ENCODE measurements at regions not wholly inside any gene's neighbourhood (a gene's known extent, or its start where the extent isn't known, plus 50 kb on each side); places are given as distances from the start of the nearest gene placed in this dataset.
"Not testable (repeated sequence)": the region's sequence is repeated elsewhere in the genome, so short reads cannot be mapped to it uniquely, and the experiment has no call there.

DNA sequence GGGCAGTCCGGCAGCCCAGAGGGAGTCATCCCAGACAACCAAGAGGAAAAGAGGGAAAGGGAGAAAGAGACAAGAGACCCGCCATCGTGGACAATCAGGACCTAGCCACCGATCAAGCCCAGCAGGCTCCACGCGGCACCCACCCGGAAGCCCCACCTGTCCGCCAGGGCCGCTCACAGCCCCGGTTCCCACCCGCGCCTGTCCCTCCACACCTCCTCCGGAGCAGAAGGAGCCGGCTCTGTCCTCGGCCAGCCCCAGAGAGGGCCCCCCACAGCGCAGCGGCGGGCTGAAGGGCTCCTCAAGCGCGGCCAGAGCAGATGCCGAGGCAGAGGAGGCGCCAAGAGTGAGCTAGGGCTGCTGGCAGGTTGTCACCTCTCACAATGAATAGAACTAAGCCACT, 784.7 kb upstream of the FBXO33 start:
- DNase-seq (ENCODE audit: extremely low read depth, low read depth) = no peak

DNA sequence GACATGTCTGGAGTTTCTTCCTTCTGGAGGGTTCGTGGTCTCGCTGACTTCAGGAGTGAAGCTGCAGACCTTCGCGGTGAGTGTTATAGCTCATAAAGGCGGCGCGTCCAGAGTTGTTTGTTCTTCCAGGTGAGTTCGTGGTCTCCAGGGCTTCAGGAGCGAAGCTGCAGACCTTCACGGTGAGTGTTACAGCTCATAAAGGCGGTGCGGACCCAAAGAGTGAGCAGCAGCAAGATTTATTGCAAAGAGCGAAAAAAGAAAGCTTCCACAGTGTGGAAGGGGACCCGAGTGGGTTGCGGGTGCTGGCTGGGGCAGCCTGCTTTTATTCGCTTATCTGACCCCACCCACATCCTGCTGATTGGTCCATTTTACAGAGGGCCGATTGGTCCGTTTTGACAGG, 784.2 kb upstream of the FBXO33 start:
- not testable (repeated sequence) for DNase-seq (ENCODE audit: extremely low read depth, low read depth)

DNA sequence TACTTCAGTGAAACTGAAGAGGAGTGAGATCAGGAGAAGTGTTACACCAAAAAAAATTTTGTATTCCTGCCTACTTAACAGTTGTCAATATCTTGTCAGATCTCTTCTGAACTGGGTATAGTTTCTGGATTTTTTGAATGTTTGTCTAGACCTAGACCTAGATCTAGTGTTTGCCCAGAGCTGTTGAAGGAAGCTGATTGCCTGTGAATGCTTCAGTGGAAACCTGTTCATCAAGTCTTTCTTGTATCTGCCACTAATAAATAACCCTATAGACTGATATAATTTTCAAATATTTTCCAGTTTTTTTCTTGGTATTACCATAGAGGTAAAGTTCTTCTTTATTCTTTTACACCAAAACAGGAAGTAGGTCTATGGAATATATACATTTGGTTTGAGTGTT, 781.5 kb upstream of the FBXO33 start:
- DNase-seq (ENCODE audit: extremely low read depth, low read depth) = no peak

DNA sequence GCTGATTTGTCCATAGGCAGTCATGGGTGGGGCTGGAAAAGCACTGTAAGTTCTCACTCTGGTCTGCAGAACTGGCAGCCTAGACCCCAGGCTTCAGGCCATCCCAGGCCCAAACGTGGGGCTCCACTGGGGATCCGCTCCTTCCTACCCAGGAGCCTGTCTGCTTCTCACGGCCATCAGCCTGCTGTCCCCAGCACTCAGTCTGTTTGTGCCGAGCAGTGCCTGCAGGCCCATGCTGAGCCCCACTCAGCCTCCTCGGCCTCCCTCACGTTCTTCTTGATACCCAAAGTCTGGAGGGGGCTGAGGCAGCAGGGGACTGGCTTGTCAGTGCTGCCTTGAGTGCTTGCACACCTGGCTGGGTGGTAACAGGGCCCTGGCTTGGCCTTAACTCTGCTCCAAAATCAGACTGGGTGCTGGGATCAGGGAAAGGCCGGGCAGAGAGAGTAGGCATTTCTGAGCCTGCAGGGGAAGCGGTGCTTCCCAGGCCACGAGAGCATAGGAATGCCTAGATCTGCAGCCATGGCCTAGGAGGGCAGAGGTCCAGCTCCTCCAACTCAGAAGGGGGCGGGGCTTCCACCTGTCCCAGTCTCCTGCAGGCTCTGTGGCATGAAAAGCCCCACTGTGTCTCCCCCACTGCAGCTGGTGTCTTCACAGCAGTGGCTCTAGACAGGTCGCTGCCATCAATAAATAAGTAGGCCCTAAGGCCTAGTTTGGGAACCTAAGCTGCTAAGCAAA, 772.4 kb upstream of the FBXO33 start:
- DNase-seq (ENCODE audit: extremely low read depth, low read depth) = no peak

DNA sequence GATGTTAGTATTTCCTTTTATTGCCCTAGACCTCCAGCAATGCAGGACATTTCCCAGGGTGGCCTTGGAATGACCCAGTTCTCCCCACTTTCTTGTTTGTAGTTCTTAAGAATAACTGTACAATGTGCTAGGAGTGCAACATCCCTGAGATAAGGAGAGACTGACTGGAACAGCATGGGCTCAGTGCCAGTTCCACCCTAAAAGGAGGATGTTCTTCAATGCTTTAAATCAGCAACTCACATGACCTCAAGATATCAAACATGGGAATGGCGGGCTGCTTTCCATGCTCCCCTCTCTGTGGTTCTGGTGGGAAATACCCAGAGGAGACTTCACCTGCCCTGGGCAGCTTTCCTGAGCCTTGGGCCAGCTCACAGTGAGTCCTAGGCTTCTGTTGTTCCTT, 766.9 kb upstream of the FBXO33 start:
- no peak for DNase-seq (ENCODE audit: extremely low read depth, low read depth)

DNA sequence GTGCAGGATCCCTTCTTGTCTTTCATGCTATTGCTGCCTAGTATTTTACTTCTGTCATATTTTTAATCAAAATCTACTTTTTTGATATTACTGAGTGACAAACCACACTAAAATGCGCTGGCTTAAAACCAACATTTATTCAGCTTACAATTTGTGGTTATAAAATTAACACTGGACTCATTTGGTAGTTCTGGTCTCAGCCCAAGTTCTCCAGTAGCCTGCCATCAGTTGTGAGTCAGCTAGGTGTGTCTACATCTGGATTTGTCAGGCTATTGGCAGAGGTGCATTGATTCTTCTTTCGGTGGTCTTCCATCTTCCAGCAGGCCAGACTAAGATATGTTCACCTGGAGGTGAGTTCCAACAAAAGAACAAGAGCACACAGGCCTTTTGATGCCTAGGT, 765.1 kb upstream of the FBXO33 start:
- DNase-seq (ENCODE audit: extremely low read depth, low read depth) = no peak

DNA sequence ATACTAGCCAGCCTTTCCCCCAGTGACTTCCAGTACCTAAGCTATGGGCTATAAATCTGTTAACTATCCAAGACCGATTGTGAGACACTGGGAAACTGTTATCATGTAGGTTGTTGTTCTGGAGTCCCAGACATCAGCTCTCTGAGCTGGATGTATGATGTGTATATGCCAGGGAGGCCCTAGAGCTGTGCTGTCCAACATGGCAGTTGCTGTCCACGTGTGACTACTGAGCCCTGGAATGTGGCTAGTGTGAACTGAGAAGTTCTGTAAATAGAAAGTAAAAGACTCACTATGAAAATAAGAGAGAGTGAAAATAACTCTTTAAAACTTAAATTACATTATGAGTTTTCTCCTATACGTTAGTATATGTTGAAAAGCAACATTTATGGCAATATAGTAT, 755.8 kb upstream of the FBXO33 start:
- no peak for DNase-seq (ENCODE audit: extremely low read depth, low read depth)

DNA sequence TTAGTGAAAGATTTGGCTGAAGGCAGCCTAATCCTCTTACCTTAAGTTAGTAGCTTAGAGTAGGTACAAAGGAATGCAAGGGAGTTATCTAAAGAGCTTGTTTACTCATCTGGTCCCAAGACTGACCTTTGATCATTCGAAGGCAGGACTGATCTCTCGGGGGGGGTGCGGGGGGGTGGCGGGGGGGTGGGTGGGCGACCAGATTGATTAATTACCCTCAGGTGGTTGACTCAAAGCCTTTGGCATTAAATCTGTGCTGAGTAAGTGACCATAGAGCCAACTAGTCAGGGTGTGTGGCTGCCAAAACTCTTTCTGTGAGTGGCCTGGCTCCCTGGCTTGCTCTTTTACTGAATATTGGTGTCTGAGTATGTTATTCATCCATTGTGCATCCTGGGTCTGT, 731.9 kb upstream of the FBXO33 start:
- DNase-seq (ENCODE audit: extremely low read depth, low read depth) = no peak

DNA sequence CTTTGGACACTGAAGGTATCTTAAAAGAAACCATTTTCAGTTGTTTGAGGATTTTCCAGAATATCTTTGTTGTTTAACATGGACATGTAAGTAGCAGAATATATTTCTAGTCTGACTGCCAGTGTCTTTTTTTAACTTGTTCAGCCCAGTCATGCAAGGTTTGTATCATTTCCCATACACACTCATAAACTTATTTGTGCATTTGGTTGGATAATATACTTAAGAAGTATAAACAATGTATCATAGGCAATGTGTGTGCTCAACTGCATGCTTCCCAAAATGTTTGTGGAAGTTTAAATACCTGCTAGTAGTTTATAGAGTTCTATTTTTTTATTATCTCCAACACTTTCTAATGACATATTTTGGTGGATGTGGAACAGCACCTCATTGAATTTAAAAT, 707.4 kb upstream of the FBXO33 start:
- no peak for DNase-seq (ENCODE audit: extremely low read depth, low read depth)

DNA sequence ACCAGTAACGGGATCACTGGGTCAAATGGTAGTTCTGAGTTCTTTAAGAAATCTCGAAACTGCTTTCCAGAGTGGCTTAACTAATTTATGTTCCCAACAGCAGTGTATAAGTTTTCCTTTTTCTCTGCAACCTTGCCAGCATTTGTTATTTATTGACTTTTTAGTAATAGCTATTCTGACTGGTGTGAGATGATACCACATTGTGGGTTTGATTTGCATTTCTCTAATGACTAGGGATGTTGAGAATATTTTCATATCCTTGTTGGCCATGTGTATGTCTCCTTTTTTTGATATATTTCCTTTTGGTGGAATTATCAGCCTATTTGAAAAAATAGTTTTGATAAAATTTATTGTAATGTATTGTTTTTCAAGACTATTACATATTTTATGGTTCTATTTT, 701.2 kb upstream of the FBXO33 start:
- DNase-seq (ENCODE audit: extremely low read depth, low read depth) = no peak

DNA sequence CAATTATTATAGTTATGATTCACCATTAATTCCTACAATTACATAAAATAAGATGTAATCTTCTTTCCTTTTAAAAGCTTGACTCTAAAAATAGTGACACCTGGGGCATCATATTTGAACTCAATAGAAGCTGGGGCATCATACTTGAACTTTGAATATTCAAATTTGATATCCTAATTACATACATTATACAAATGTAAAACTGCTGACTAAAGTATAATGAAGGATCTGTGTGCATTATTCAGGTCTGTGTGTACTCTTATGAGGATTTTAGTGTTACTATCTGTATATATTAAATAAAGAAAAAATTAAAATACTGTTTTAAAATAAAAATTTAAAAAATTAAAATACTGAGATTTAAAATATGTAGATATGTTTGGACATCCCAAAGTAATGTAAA, 696.9 kb upstream of the FBXO33 start:
- no peak for DNase-seq (ENCODE audit: extremely low read depth, low read depth)

DNA sequence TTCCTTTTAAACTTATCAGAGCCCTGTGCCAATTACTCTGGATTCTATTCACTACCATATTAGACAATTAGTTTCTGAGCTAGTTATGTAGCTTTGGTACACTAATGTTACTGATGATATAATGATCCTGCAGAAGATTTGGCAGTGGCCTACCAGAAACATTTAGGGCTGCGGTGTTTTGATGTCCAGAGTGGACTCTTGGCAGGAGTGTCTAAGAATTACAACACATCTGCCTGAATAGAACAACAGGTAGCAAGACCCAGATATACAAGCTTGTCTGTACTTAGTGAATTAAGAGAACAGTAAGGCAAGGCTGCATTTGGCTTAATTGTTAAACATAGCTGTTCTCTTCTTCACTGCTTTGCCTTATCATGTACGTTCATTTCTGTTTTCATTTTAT, 691.6 kb upstream of the FBXO33 start:
- no peak for DNase-seq (ENCODE audit: extremely low read depth, low read depth)

DNA sequence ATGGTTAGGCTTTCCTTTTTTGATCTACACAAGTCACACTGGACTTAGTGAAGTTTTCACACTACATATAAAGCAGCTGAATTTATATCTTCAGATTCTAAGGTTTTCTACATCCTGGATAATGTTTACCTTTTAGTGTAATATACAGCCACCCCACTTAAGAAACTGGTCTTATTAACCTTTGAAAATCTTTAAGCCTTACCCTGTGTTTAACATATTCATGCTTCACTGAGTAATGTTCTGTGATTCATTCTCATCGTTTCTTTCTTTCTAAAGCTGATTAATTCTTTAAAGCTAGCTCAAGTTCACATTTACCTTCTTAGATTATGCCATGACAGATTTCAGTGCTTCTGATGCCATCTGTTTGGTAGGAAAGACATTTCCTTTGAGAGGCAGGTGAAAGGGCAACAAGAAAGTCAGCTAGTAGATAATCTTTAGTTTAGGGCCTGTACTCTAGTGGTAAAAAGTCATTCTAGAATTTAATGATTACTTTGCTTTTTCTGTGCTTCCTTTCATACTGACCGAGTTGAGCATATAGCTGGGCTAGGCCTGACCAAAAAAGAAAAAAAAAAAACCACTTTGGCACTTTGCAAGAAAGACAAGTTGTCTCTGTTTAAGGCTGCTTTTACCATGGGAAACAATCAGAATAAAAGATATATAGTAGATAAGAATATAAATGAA, 690.9 kb upstream of the FBXO33 start:
- DNase-seq (ENCODE audit: extremely low read depth, low read depth) = no peak

DNA sequence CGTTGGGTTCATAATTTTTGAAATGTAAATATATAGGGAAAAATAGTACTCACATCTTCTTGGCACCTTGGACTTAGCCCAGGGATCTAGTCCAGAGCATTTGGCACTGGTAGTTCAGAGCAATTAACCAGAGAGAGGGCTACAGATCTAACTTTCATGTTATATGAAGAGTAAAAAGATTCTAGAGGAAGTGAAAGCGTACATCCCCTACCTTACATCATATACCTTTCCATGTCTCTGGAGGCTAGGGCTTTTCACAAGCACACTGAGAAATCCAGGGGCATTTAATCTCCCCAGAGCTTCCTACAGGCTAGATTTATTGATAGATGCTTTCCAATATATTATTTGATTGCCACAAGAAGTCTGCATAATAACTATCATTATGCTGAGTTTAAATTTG, 687.5 kb upstream of the FBXO33 start:
- DNase-seq (ENCODE audit: extremely low read depth, low read depth) = no peak

DNA sequence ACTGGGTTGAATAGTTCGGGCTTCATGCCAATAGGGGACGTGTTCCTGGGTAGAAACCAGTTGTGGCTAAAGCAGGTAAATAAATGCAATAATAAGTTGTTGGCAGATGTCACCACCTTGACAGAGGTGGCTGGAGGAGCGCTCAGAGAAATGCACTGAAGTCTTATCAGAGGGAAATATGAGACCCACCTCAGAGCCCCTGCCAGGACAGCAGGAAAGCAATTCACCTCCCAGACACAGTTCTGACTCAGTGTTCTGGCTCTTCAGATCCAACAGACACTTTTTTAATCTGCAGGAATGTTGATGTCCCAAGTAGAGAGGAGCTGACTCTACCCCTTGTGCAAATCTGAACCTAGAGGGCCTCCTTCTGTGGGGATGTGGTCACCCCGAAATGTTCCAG, 687.1 kb upstream of the FBXO33 start:
- no peak for DNase-seq (ENCODE audit: extremely low read depth, low read depth)

DNA sequence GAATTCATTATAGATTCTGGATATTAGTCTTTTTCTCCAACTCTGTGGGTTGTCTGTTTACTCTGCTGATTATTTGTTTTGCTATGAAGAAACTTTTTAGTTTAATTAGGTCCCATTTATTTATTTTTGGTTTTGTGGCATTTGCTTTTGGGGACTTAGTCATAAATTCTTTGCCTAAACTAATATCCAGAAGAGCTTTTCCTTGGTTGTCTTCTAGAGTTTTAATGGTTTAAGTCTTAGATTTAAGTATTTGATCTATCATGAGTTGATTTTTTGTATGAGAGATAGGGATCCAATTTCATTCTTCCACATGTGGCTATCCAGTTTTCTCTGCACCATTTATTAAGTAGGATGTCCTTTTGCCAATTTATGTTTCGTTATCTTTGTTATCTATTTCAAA, 683.4 kb upstream of the FBXO33 start:
- DNase-seq (ENCODE audit: extremely low read depth, low read depth) = no peak

DNA sequence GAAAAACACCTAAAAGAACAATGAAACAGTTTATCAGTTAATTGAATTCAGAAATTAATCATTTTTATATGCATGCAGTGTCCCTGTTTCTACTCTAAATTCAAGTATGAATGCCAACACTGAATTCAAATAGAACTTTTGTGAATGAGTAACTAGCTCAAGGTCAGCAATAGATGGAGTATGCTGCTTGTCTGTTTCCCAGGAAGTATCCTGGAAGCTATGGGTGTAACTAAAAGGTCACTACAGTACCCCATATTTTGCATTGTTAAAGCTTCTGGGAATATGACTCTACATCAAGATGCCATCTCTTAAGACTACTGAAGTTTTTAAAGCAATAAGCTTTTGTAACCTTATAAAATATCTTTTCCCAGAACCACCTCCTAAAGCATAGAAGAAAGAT, 681.4 kb upstream of the FBXO33 start:
- DNase-seq (ENCODE audit: extremely low read depth, low read depth) = no peak

DNA sequence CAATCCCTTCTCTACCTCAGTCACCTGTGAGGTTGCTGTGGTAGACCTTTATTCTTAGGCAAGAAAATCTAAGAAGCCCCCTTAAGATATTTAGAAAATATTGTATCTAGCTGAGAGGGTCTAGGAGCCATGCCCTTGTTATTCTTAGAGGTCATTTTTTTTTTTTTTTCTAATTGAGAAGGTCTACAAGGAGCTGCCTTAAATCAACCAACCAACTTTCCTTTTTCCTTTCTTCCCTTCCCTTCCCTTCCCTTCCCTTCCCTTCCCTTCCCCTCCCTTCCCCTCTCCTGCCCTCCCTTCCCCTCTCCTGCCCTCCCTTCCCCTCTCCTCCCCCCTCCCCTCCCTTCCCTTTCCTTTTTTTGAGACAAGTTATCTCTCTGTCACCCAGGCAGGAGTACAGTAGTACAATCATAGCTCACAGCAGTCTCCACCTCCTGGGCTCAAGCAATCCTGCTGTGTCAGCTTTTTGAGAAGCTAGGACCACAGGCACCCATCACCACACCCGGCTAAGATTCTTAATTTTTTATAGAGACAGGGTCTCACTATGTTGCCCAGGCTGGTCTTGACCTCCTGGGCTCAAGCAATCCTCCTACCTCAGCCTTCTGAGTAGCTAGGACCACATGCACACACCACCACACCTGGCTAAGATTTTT, 668.4 kb upstream of the FBXO33 start:
- no peak for DNase-seq (ENCODE audit: extremely low read depth, low read depth)

DNA sequence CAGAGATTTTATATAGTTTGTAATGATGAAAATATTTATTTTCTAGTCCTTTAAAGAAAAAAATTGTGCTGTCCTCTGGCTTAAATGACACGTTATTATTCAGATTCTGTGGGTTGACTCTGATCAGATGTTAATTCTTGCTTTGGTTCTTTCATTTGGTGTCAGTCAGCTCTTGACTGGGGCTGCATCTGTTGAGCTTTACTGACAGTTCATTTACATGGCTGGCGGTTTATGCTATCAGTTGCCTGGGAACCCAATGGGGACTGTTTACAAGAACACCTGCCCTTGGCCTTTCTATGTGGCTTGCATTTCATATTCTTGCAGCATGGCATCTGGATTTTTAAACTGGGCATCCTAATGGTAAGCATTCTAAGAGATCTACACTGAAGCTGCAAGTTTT, 667.1 kb upstream of the FBXO33 start:
- DNase-seq (ENCODE audit: extremely low read depth, low read depth) = no peak

DNA sequence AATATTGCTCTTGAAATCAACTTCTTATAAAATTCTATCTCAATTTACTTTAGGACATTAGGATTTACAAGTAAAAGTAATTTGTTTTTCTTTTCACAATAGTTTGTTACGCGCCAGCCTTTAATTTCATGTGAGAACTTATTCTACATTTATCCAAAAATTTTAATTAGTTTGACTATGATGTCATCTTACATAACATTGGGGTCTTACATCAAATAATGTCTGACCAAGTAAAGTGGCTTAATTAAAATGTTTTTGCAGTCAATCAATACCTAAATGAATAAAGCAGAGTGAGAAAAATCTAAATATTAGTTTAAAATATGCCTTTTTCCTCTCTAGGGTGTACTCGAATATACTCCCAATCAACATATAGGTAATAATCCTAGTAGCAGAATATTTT, 666.2 kb upstream of the FBXO33 start:
- DNase-seq (ENCODE audit: extremely low read depth, low read depth) = no peak

DNA sequence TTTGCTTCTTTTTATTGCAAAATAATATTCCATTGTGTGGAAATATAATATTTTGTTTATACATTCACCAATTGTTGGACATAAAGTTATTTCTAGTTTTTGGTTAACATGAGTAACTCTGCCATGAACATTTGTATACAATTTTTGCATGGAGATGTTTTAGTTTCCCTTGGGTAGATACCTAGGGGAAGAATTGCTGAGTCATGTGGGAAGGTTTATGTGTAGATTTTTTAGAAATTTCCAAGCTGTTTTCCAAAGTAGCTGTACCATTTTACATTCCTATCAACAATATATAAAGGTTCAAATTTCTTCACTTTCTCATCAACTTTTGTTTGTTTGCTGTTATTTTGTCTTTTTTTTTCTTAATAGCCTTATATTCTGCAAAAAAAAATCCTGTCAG, 664.7 kb upstream of the FBXO33 start:
- no peak for DNase-seq (ENCODE audit: extremely low read depth, low read depth)

DNA sequence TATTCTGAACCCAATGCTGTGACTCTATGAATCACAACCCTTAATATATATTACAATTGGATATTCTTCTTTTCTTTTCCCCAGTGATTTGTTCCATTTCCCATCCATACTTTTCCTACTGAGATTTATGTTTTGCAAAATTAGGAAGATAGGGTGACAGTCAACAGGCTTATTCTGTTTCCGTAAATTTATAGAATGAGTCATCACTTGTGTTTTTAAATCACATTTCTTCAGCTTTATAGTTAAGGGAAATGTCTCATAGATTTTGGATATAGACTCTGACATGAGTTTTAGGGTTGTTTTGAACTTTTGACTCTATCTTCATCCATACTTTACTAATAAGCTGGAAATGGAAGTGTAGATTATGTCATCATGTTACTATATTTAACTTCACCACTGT, 661.6 kb upstream of the FBXO33 start:
- DNase-seq (ENCODE audit: extremely low read depth, low read depth) = no peak

All from NCI-H460 (cell line).